ENCODE measurements at regions not wholly inside any gene's neighbourhood (a gene's known extent, or its start where the extent isn't known, plus 50 kb on each side); places are given as distances from the start of the nearest gene placed in this dataset.

- no peak for DNase-seq (ENCODE audit: low read depth, low spot score)
Measured at GRCh38 chr16:48438414-48438813, 53.2 kb upstream of the SIAH1 start.

GRCh38 chr16:48435906-48436305 lies 50.7 kb upstream of the SIAH1 start:
- no peak for DNase-seq (ENCODE audit: low read depth, low spot score)

GRCh38 chr16:48435318-48435680 lies 50.1 kb upstream of the SIAH1 start:
- no peak for DNase-seq (ENCODE audit: low read depth, low spot score)
